HepG2 (cell line): ENCODE measurements at regions not wholly inside any gene's neighbourhood (a gene's known extent, or its start where the extent isn't known, plus 50 kb on each side); places are given as distances from the start of the nearest gene placed in this dataset.

Experiments
- ATAC-seq: fragments of 200-7000 bp; cut with Tn5 transposase; 3 replicates; pipeline ENCODE4 v1.9.1; 2020; ENCODE audit warnings: mild to moderate bottlenecking, moderate library complexity
- BruUV-seq: library from RNA; stranded (reverse); fragments of 400-500 nt; replicated peaks from 2 replicates; lab custom pipeline; 2021; lab: Mats Ljungman, UMichigan
- CTCF ChIA-PET: fragments of 300-600 bp; formaldehyde crosslinking; extraction: SDS; loops from one replicate; lab custom pipeline; 2021; ENCODE audit warnings: low total read pairs, inconsistent platforms, low intra/inter-chr PET ratio; lab: Yijun Ruan, JAX
- POLR2A ChIA-PET: fragments of 350-600 bp; sonication (Branson Sonifier 250); formaldehyde crosslinking; loops from one replicate; lab custom pipeline; 2020; ENCODE audit warnings: antibody characterized with exemption, inconsistent platforms; lab: Yijun Ruan, JAX
- DNase-seq: peaks from one replicate; pipeline ENCODE4 v3.0.0-alpha.2; 2015; ENCODE audit warnings: low spot score
- FAIRE-seq: peaks from 3 replicates; lab custom pipeline; 2011; peaks lifted over from hg19 to GRCh38; lab: Jason Lieb, UNC
- H2AFZ ChIP-seq: one replicate; pipeline ENCODE4 v1.6.1; 2011; ENCODE audit warnings: low read length, inconsistent platforms
- H3K27ac ChIP-seq: fragments of 300-600 bp; 3 replicates; pipeline ENCODE4 v1.8.0; 2011; ENCODE audit warnings: mixed run types, mild to moderate bottlenecking, mixed read lengths, low read length, inconsistent platforms; ENCODE audit not compliant: insufficient read depth; ENCODE audit errors: extremely low read length
- H3K27me3 ChIP-seq, 2 experiments: fragments of 200-600 bp in 1 of 2; 2 replicates in 1 of 2; 3 replicates in 1 of 2; pipeline versions ENCODE4 v1.6.0 to v1.8.0; 2011; ENCODE audit warnings: low read length in 2 of 2, mild to moderate bottlenecking in 2 of 2, moderate library complexity in 2 of 2, inconsistent platforms in 1 of 2; ENCODE audit not compliant: insufficient read depth in 2 of 2, control insufficient read depth in 1 of 2
- H3K36me3 ChIP-seq, 2 experiments: fragments of 200-600 bp in 1 of 2; replicated peaks in 1 of 2; 2 replicates in 1 of 2; 3 replicates in 1 of 2; pipeline versions ENCODE4 v1.5.1 to v1.8.0; 2011; ENCODE audit warnings: low read length in 2 of 2, inconsistent platforms in 1 of 2; ENCODE audit not compliant: insufficient read depth in 2 of 2, control insufficient read depth in 1 of 2
- H3K4me1 ChIP-seq: 2 replicates; pipeline ENCODE4 v1.5.1; 2012; ENCODE audit warnings: low read length, inconsistent platforms; ENCODE audit not compliant: insufficient read depth
- H3K4me2 ChIP-seq: 2 replicates; pipeline ENCODE4 v1.6.0; 2011; ENCODE audit warnings: low read depth, low read length, inconsistent platforms
- H3K4me3 ChIP-seq, 3 experiments: fragments of 200-600 bp in 1 of 3; sonication (generic), shearing (Covaris generic) in 1 of 3; replicated peaks in 1 of 3; 2 replicates each; pipeline ENCODE4 v1.5.1; 2011 to 2016; ENCODE audit warnings: low read length in 3 of 3, inconsistent platforms in 2 of 3, low read depth in 2 of 3, mild to moderate bottlenecking in 2 of 3, control low read depth in 1 of 3, mixed read lengths in 1 of 3; ENCODE audit not compliant: insufficient read depth in 1 of 3
- H3K79me2 ChIP-seq: one replicate; pipeline ENCODE4 v1.6.1; 2011; ENCODE audit warnings: low read length, inconsistent platforms; ENCODE audit not compliant: insufficient read depth
- H3K9ac ChIP-seq: 2 replicates; pipeline ENCODE4 v1.6.0; 2011; ENCODE audit warnings: mild to moderate bottlenecking, low read depth, low read length, inconsistent platforms; ENCODE audit not compliant: insufficient read depth
- H3K9me3 ChIP-seq: 2 replicates; pipeline ENCODE4 v1.5.1; 2012; ENCODE audit warnings: mild to moderate bottlenecking, low read length
- H4K20me1 ChIP-seq: 2 replicates; pipeline ENCODE4 v1.6.0; 2011; ENCODE audit warnings: inconsistent platforms, mild to moderate bottlenecking, low read length, moderate library complexity; ENCODE audit not compliant: insufficient read depth
- ARHGAP35 ChIP-seq: sonication (generic); formaldehyde crosslinking; IDR thresholded peaks from 2 replicates; pipeline ENCODE4 v1.9.0; 2022; ENCODE audit warnings: mild to moderate bottlenecking, inconsistent platforms, moderate library complexity, missing genetic modification reagents, borderline replicate concordance
- BATF2 ChIP-seq: sonication (generic); formaldehyde crosslinking; IDR thresholded peaks from 2 replicates; pipeline ENCODE4 v1.8.0; 2022; ENCODE audit warnings: mild to moderate bottlenecking, missing genetic modification reagents, moderate library complexity
- BCL6 ChIP-seq: IDR thresholded peaks from 2 replicates; pipeline ENCODE4 v1.6.1; 2016; ENCODE audit warnings: missing genetic modification reagents, missing compliant biosample characterization
- CREB3 ChIP-seq: sonication (generic); formaldehyde crosslinking; IDR thresholded peaks from 2 replicates; pipeline ENCODE4 v1.5.0; 2020; ENCODE audit warnings: missing genetic modification reagents
- FUBP1 ChIP-seq: sonication (generic); formaldehyde crosslinking; IDR thresholded peaks from 2 replicates; pipeline ENCODE4 v1.5.1; 2020; ENCODE audit warnings: missing genetic modification reagents, mild to moderate bottlenecking, borderline replicate concordance
- GPN1 ChIP-seq: sonication (generic); formaldehyde crosslinking; IDR thresholded peaks from 2 replicates; pipeline ENCODE4 v1.5.1; 2020; ENCODE audit warnings: missing genetic modification reagents, borderline replicate concordance
- HDAC1 ChIP-seq: sonication (generic); formaldehyde crosslinking; IDR thresholded peaks from 2 replicates; pipeline ENCODE4 v1.5.1; 2020; ENCODE audit warnings: mild to moderate bottlenecking, missing genetic modification reagents
- IKZF4 ChIP-seq: sonication (generic); formaldehyde crosslinking; IDR thresholded peaks from 2 replicates; pipeline ENCODE4 v1.5.1; 2020; ENCODE audit warnings: borderline replicate concordance, mild to moderate bottlenecking, low read depth, missing genetic modification reagents; ENCODE audit errors: not compliant biosample characterization
- IKZF5 ChIP-seq: IDR thresholded peaks from 2 replicates; pipeline ENCODE4 v1.6.1; 2018; ENCODE audit warnings: missing genetic modification reagents, mild to moderate bottlenecking, missing compliant biosample characterization
- NFYC ChIP-seq: IDR thresholded peaks from 2 replicates; pipeline ENCODE4 v1.6.1; 2016; ENCODE audit warnings: missing genetic modification reagents, missing compliant biosample characterization
- ONECUT2 ChIP-seq: sonication (generic); formaldehyde crosslinking; IDR thresholded peaks from 2 replicates; pipeline ENCODE4 v1.4.0; 2020; ENCODE audit warnings: missing genetic modification reagents
- PTBP1 ChIP-seq: fragments of 200-400 bp; formaldehyde crosslinking; IDR thresholded peaks from 2 replicates; pipeline ENCODE4 v1.6.1; 2018; ENCODE audit warnings: low read length, low read depth; ENCODE audit not compliant: poor library complexity, severe bottlenecking
- SKIL ChIP-seq: sonication (generic); formaldehyde crosslinking; IDR thresholded peaks from 2 replicates; pipeline ENCODE4 v1.8.0; 2022; ENCODE audit warnings: missing genetic modification reagents, mild to moderate bottlenecking, moderate library complexity, borderline replicate concordance
- ZNF234 ChIP-seq: sonication (generic); formaldehyde crosslinking; conservative IDR thresholded peaks from 2 replicates; pipeline ENCODE4 v1.5.1; 2020; ENCODE audit warnings: mild to moderate bottlenecking, missing genetic modification reagents
- ZNF496 ChIP-seq: sonication (generic); formaldehyde crosslinking; IDR thresholded peaks from 2 replicates; pipeline ENCODE4 v1.8.1; 2023; ENCODE audit warnings: mild to moderate bottlenecking, moderate library complexity, missing genetic modification reagents; ENCODE audit not compliant: insufficient replicate concordance
- WGBS: methylation state at CpG from one replicate; pipeline ENCODE4 v1.1.6; 2017; ENCODE audit warnings: low lambda C conversion rate; 5-methylcytosine and 5-hydroxymethylcytosine counted together
- in situ Hi-C: cut with HindIII; loops from 2 replicates; pipeline ENCODE4 v1.10.0; 2017; ENCODE audit warnings: low pct_unique_long_range_greater_than_20kb; ENCODE audit not compliant: extremely low pct_ligation_motif_present
- intact Hi-C: fragments of 100-400 bp; cut with micrococcal nuclease; formaldehyde crosslinking; loops from one replicate; pipeline ENCODE4 v1.10.0; 2022; ENCODE audit not compliant: unreplicated experiment

GRCh38 chr13:40336228-40337221 lies 329.9 kb downstream of the FOXO1 start:
- Histone ChIP-seq H2AFZ (peak overlapping the region; percentile 7), H3K4me2 (peak overlapping the region; percentile 69), H3K4me3 (peak overlapping the region in 1 of 3 experiments; percentile 19; a peak in 2 of 6 replicates), H3K9me3 (no peaks in the 10 kb centered on the region), H4K20me1 (no peaks in the 10 kb centered on the region), H3K4me1 (peaks cover 87% of the 10 kb centered on the region), H3K79me2 (no peaks in the 10 kb centered on the region), H3K9ac (peak overlapping the region; percentile 62), H3K27me3 (no peaks in the 10 kb centered on the region), H3K27ac (peak overlapping the region; percentile 80), H3K36me3 (no peaks in the 10 kb centered on the region)
- in situ Hi-C loops: loop anchor here (10.0 kb wide), 1 partner anchor 328 kb away; the partner anchor contains the start of gene FOXO1
- peak; percentile 83 for ATAC-seq
- ChIA-PET CTCF (no interaction called here), POLR2A (interaction anchor here (0.6 to 2.2 kb wide), 11 partner anchors 9 to 328 kb away, joined by 3 to 23 read pairs (median 5); no protein-coding TSS in a partner anchor)
- peak; percentile 75 for FAIRE-seq
- no TSS peak for BruUV-seq
- WGBS: 11% methylated on average over 6 of the region's 7 CpGs
- DNase-seq: peak; percentile 91
- intact Hi-C loops: no loop called here
- no peak for TF ChIP-seq ZNF496 (CRISPR knock-in tag)
- TF ChIP-seq IKZF4 (CRISPR knock-in tag): no peak
- TF ChIP-seq NFYC (CRISPR knock-in tag): no peak
- no peak for TF ChIP-seq GPN1
- no peak for TF ChIP-seq SKIL (CRISPR knock-in tag)
- TF ChIP-seq ARHGAP35 (CRISPR knock-in tag): no peak
- TF ChIP-seq ONECUT2 (CRISPR knock-in tag): no peak
- TF ChIP-seq HDAC1 (CRISPR knock-in tag): peak; percentile 25; the same call in 1 of the 2 replicates
- no peak for TF ChIP-seq BATF2
- no peak for TF ChIP-seq CREB3 (CRISPR knock-in tag)
- no peak for TF ChIP-seq PTBP1
- no peak for TF ChIP-seq ZNF234 (CRISPR knock-in tag)
- no peak for TF ChIP-seq IKZF5 (CRISPR knock-in tag)
- TF ChIP-seq FUBP1 (CRISPR knock-in tag): no peak
- TF ChIP-seq BCL6: peak; percentile 82
